ENCODE measurements at regions not wholly inside any gene's neighbourhood (a gene's known extent, or its start where the extent isn't known, plus 50 kb on each side); places are given as distances from the start of the nearest gene placed in this dataset.

DNA sequence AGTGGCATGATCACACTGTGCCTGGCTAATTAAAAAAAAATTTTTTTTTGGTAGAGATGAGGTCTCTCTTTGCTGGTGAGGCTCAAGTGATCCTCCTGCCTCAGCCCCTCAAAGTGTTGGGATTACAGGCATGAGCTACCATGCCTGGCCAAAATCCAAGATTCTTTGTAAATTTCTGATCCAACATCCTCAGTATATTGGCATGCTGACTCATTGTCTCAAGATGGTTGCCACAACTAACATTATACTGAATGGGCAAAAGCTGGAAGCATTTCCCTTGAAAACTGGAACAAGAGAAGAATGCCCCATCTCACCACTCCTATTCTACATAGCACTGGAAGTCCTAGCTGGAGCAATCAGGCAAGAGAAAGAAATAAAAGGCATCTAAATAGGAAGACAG lies 100.0 kb downstream of the KLF5 start:
- ChIA-PET CTCF (interaction anchor here (0.6 kb wide), 1 partner anchor 9 kb away, joined by 6 read pairs; no protein-coding TSS in a partner anchor), POLR2A (no interaction called here)
- H3K27me3 ChIP-seq (ENCODE audit: control insufficient read depth, insufficient read depth, low read length) = no peaks in the 10 kb centered on the region
- in situ Hi-C loops (cut with HindIII; ENCODE audit: low pct_unique_long_range_greater_than_20kb, low sequenced_read_pairs) (no loop called here), intact Hi-C loops (cut with micrococcal nuclease; ENCODE audit: unreplicated experiment) (no loop called here)
- DNase-seq (ENCODE audit: low read depth, low spot score) = no peak
- no peaks in the 10 kb centered on the region for H3K4me1 ChIP-seq (ENCODE audit: control insufficient read depth, insufficient read depth, low read length)
- no peaks in the 10 kb centered on the region for H3K9me3 ChIP-seq (ENCODE audit: control insufficient read depth, insufficient read depth, low read depth, low read length)
- H3K27ac ChIP-seq (ENCODE audit: low read length) = no peak overlapping the region
- BruUV-seq (replicated peaks) = no TSS peak
- no peak for ATAC-seq
- no peaks in the 10 kb centered on the region for H3K36me3 ChIP-seq (ENCODE audit: control insufficient read depth, insufficient read depth, low read length)
- TF ChIP-seq SIN3A (IDR thresholded peaks at IDR 0.05; ENCODE audit: borderline replicate concordance, insufficient read depth, low read depth, low read length) (no peak), TCF7L2 (IDR thresholded peaks at IDR 0.05; ENCODE audit: low read depth, low read length) (no peak), REST (IDR thresholded peaks at IDR 0.05; ENCODE audit: insufficient read depth in 1 of 2, low read depth in 2 of 2, low read length in 1 of 2) (no peak), POLR2AphosphoS5 (IDR thresholded peaks at IDR 0.05; ENCODE audit: low read depth, low read length) (no peak)
- TF ChIP-seq, protein P1, sequence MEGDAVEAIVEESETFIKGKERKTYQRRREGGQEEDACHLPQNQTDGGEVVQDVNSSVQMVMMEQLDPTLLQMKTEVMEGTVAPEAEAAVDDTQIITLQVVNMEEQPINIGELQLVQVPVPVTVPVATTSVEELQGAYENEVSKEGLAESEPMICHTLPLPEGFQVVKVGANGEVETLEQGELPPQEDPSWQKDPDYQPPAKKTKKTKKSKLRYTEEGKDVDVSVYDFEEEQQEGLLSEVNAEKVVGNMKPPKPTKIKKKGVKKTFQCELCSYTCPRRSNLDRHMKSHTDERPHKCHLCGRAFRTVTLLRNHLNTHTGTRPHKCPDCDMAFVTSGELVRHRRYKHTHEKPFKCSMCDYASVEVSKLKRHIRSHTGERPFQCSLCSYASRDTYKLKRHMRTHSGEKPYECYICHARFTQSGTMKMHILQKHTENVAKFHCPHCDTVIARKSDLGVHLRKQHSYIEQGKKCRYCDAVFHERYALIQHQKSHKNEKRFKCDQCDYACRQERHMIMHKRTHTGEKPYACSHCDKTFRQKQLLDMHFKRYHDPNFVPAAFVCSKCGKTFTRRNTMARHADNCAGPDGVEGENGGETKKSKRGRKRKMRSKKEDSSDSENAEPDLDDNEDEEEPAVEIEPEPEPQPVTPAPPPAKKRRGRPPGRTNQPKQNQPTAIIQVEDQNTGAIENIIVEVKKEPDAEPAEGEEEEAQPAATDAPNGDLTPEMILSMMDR (IDR thresholded peaks at IDR 0.05) = no peak
- no peak overlapping the region for H3K4me3 ChIP-seq (ENCODE audit: low read depth in 2 of 2, low read length in 2 of 2)

DNA sequence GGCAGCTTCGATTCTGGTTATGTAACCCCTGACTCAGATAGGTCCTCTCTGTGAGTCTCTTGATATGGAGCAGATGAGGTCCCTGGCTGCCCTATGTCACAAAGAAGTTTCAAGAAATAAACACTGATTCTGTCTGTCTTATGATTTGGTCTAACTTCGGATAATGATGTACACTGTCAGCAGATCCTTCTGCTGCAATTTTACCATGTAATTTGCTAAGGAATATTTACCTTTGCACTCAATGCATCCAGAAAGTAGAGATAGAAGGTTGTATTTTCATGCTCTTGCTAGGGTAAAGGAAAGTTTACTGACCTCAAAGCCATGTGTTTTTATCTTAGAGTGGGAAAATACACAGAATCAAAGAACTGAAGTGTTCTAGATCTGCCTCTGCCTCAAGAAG lies 98.2 kb downstream of the KLF5 start:
- intact Hi-C loops (cut with micrococcal nuclease; ENCODE audit: unreplicated experiment) (no loop called here), in situ Hi-C loops (cut with HindIII; ENCODE audit: low pct_unique_long_range_greater_than_20kb, low sequenced_read_pairs) (no loop called here)
- no peaks in the 10 kb centered on the region for H3K4me1 ChIP-seq (ENCODE audit: control insufficient read depth, insufficient read depth, low read length)
- H3K9me3 ChIP-seq (ENCODE audit: control insufficient read depth, insufficient read depth, low read depth, low read length) = no peaks in the 10 kb centered on the region
- ChIA-PET POLR2A (no interaction called here), CTCF (no interaction called here)
- BruUV-seq (replicated peaks) = no TSS peak
- H3K27me3 ChIP-seq (ENCODE audit: control insufficient read depth, insufficient read depth, low read length) = no peaks in the 10 kb centered on the region
- no peak for ATAC-seq
- TF ChIP-seq POLR2AphosphoS5 (IDR thresholded peaks at IDR 0.05; ENCODE audit: low read depth, low read length) = no peak
- no peak for TF ChIP-seq REST (IDR thresholded peaks at IDR 0.05; ENCODE audit: insufficient read depth in 1 of 2, low read depth in 2 of 2, low read length in 1 of 2)
- DNase-seq (ENCODE audit: low read depth, low spot score) = no peak
- H3K36me3 ChIP-seq (ENCODE audit: control insufficient read depth, insufficient read depth, low read length) = no peaks in the 10 kb centered on the region
- no peak overlapping the region for H3K27ac ChIP-seq (ENCODE audit: low read length)
- no peak overlapping the region for H3K4me3 ChIP-seq (ENCODE audit: low read depth in 2 of 2, low read length in 2 of 2)
